OCI-LY7 (cell line): ENCODE measurements at regions not wholly inside any gene's neighbourhood (a gene's known extent, or its start where the extent isn't known, plus 50 kb on each side); places are given as distances from the start of the nearest gene placed in this dataset.

ENCODE experiments used
- BruUV-seq: library from RNA; stranded (reverse); fragments of 400-500 nt; replicated peaks from 2 replicates; lab custom pipeline; 2021; lab: Mats Ljungman, UMichigan
- CTCF ChIA-PET: fragments of 300-600 bp; sonication (Branson Sonifier 250); formaldehyde crosslinking; loops from one replicate; lab custom pipeline; 2022; ENCODE audit warnings: antibody characterized with exemption; ENCODE audit not compliant: unreplicated experiment; lab: Charles Lee
- POLR2A ChIA-PET: fragments of 300-600 bp; sonication (Branson Sonifier 250); formaldehyde crosslinking; loops from one replicate; lab custom pipeline; 2022; ENCODE audit warnings: antibody characterized with exemption; lab: Charles Lee
- DNase-seq: peaks from one replicate; pipeline ENCODE4 v3.0.0-alpha.2; 2015; ENCODE audit warnings: low spot score
- H2AFZ ChIP-seq: fragments of 200-600 bp; sonication (generic), shearing (Covaris generic); 2 replicates; pipeline ENCODE4 v1.6.1; 2014; ENCODE audit warnings: mild to moderate bottlenecking, antibody characterized with exemption, low read length, moderate library complexity
- H3K27ac ChIP-seq: fragments of 200-600 bp; sonication (generic); 2 replicates; pipeline ENCODE4 v1.5.1; 2014; ENCODE audit warnings: mixed run types, low read depth, mild to moderate bottlenecking, moderate library complexity, low read length, inconsistent platforms; ENCODE audit not compliant: poor library complexity, severe bottlenecking
- H3K36me3 ChIP-seq: fragments of 200-600 bp; sonication (generic); 2 replicates; pipeline ENCODE4 v1.6.1; 2014; ENCODE audit warnings: mild to moderate bottlenecking, antibody characterized with exemption, low read length, moderate library complexity, mixed read lengths; ENCODE audit not compliant: insufficient read depth
- H3K4me1 ChIP-seq: fragments of 200-600 bp; sonication (generic); 2 replicates; pipeline ENCODE4 v1.5.1; 2014; ENCODE audit warnings: mild to moderate bottlenecking, low read length; ENCODE audit not compliant: insufficient read depth, poor library complexity, severe bottlenecking
- H3K4me2 ChIP-seq: fragments of 200-600 bp; sonication (generic); 2 replicates; pipeline ENCODE4 v1.6.1; 2014; ENCODE audit warnings: mild to moderate bottlenecking, low read length
- H3K4me3 ChIP-seq: fragments of 200-600 bp; sonication (generic); 2 replicates; pipeline ENCODE4 v1.5.1; 2014; ENCODE audit warnings: mild to moderate bottlenecking, low read depth, low read length; ENCODE audit not compliant: poor library complexity, severe bottlenecking
- H3K79me2 ChIP-seq: fragments of 200-600 bp; sonication (generic); 2 replicates; pipeline ENCODE4 v1.6.1; 2016; ENCODE audit warnings: low read depth, mild to moderate bottlenecking, low read length, moderate library complexity, mixed read lengths; ENCODE audit not compliant: insufficient read depth
- H3K9me2 ChIP-seq: fragments of 200-600 bp; sonication (generic); 2 replicates; pipeline ENCODE4 v1.6.1; 2016; ENCODE audit warnings: mild to moderate bottlenecking, low read length, mixed read lengths; ENCODE audit not compliant: insufficient read depth
- H3K9me3 ChIP-seq: fragments of 200-600 bp; sonication (generic); 2 replicates; pipeline ENCODE4 v1.6.1; 2014; ENCODE audit warnings: mild to moderate bottlenecking, mixed run types, low read length, mixed read lengths
- H4K20me1 ChIP-seq: fragments of 200-600 bp; sonication (generic); 2 replicates; pipeline ENCODE4 v1.6.1; 2014; ENCODE audit warnings: mild to moderate bottlenecking, antibody characterized with exemption, low read length, moderate library complexity, mixed read lengths; ENCODE audit not compliant: insufficient read depth
- EZH2phosphoT487 ChIP-seq: fragments of 200-600 bp; sonication (generic); IDR thresholded peaks from 2 replicates; pipeline ENCODE4 v1.6.1; 2018; ENCODE audit warnings: low read depth, borderline replicate concordance, mild to moderate bottlenecking, mixed run types, antibody characterized with exemption, low read length, moderate library complexity, mixed read lengths
- intact Hi-C: fragments of 100-400 bp; cut with micrococcal nuclease; formaldehyde crosslinking; loops from one replicate; pipeline ENCODE4 v1.10.0; 2022; ENCODE audit not compliant: unreplicated experiment
- TF ChIP-seq, protein P1 (sequence below): fragments of 200-600 bp; sonication (generic); conservative IDR thresholded peaks from 2 replicates; pipeline ENCODE4 v1.5.1; 2014; ENCODE audit warnings: mild to moderate bottlenecking, antibody characterized with exemption, low read length, moderate library complexity, mixed read lengths

DNA sequence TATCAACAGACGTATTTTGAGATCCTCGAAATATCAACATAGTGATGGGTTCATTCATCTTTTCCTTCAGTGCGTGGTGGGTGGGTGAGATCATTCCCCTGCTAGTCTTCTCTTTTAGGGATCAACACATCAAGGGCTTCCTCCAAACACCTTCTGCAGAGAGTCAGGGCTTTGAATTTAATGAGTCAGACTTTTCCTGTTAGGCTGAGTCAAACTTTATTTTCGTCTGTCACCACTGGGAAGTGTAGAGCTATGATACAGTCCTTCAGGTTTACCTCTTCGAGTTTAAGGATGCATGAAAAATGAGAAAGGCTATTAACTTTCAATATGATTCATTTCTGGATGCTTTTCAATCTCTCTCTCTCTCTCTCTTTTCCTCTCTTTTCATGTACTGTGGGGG is 189.1 kb downstream of the BMP2 start:
- intact Hi-C loops, result no loop called here
- Histone ChIP-seq H3K4me1 (no peaks in the 10 kb centered on the region), H4K20me1 (no peaks in the 10 kb centered on the region), H3K27ac (no peak overlapping the region), H2AFZ (no peak overlapping the region), H3K36me3 (no peaks in the 10 kb centered on the region), H3K9me3 (no peaks in the 10 kb centered on the region), H3K4me2 (no peak overlapping the region), H3K79me2 (no peaks in the 10 kb centered on the region), H3K9me2 (no peaks in the 10 kb centered on the region), H3K4me3 (no peak overlapping the region)
- no peak for DNase-seq
- TF ChIP-seq EZH2phosphoT487, result no peak
- no TSS peak for BruUV-seq
- ChIA-PET CTCF (no interaction called here), POLR2A (interaction anchor here (0.8 kb wide), 1 partner anchor 11 kb away, joined by 3 read pairs; no protein-coding TSS in a partner anchor)

DNA sequence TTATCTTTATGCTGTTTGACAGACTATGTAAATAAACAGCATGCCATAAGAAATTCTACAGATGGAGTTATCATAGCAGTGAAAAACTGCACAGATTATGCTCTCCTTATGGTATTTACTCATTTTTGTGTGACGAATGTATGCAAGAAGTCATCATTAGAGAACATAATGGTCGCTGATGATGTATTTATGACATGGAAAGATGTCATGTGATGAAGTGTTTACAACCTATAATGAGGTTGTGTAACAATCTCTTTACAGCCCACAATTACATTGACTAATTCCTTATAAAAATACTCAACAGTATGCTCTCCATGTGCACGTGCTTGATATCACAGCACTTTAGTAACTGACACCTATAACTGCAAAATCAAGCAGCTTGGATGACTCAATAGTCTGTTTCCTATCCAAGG is 192.4 kb downstream of the BMP2 start:
- Histone ChIP-seq H3K36me3 (no peaks in the 10 kb centered on the region), H3K9me3 (no peaks in the 10 kb centered on the region), H4K20me1 (no peaks in the 10 kb centered on the region), H3K4me3 (no peak overlapping the region), H3K4me2 (no peak overlapping the region), H3K4me1 (no peaks in the 10 kb centered on the region), H3K9me2 (no peaks in the 10 kb centered on the region), H3K79me2 (no peaks in the 10 kb centered on the region), H2AFZ (no peak overlapping the region), H3K27ac (no peak overlapping the region)
- DNase-seq, result no peak
- ChIA-PET CTCF (no interaction called here), POLR2A (no interaction called here)
- BruUV-seq, result no TSS peak
- TF ChIP-seq, protein P1, sequence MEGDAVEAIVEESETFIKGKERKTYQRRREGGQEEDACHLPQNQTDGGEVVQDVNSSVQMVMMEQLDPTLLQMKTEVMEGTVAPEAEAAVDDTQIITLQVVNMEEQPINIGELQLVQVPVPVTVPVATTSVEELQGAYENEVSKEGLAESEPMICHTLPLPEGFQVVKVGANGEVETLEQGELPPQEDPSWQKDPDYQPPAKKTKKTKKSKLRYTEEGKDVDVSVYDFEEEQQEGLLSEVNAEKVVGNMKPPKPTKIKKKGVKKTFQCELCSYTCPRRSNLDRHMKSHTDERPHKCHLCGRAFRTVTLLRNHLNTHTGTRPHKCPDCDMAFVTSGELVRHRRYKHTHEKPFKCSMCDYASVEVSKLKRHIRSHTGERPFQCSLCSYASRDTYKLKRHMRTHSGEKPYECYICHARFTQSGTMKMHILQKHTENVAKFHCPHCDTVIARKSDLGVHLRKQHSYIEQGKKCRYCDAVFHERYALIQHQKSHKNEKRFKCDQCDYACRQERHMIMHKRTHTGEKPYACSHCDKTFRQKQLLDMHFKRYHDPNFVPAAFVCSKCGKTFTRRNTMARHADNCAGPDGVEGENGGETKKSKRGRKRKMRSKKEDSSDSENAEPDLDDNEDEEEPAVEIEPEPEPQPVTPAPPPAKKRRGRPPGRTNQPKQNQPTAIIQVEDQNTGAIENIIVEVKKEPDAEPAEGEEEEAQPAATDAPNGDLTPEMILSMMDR, result no peak
- no peak for TF ChIP-seq EZH2phosphoT487
- intact Hi-C loops, result no loop called here

DNA sequence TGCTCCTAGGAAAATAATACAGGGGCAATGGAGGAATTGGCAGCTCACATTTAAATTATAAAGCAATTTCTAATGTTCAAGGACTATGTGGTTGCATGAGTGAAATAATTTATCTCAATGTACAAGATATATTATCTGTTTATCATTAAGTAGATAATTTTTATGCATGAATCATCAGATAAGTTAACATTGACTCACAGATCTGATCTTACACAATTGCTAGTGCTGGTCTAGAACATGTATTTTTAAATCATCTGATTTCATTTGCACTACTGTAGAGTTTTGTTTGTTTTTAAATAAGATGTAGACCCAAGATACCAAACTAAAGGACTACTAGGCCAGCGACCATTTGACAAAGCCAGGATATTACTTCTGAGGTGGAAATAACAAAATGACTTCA is 199.2 kb downstream of the BMP2 start:
- no TSS peak for BruUV-seq
- no peaks in the 10 kb centered on the region for H3K4me1 ChIP-seq
- DNase-seq, result no peak
- no peaks in the 10 kb centered on the region for H3K79me2 ChIP-seq
- no peak overlapping the region for H3K27ac ChIP-seq
- H3K9me2 ChIP-seq, result no peaks in the 10 kb centered on the region
- H3K36me3 ChIP-seq, result no peaks in the 10 kb centered on the region
- ChIA-PET CTCF (no interaction called here), POLR2A (no interaction called here)
- no peaks in the 10 kb centered on the region for H3K9me3 ChIP-seq
- H4K20me1 ChIP-seq, result no peaks in the 10 kb centered on the region
- H2AFZ ChIP-seq, result no peak overlapping the region
- intact Hi-C loops, result no loop called here
- no peak overlapping the region for H3K4me3 ChIP-seq
- H3K4me2 ChIP-seq, result no peak overlapping the region
- TF ChIP-seq EZH2phosphoT487, result no peak
- TF ChIP-seq, protein P1, result no peak
